Activated effector memory CD4-positive, alpha-beta T cell treated with Interleukin-2 at 50 U/mL for 16 hours (primary cell): ENCODE measurements at regions not wholly inside any gene's neighbourhood (a gene's known extent, or its start where the extent isn't known, plus 50 kb on each side); places are given as distances from the start of the nearest gene placed in this dataset.
"Not testable (repeated sequence)": the region's sequence is repeated elsewhere in the genome, so short reads cannot be mapped to it uniquely, and the experiment has no call there.

Experiments used
- DNase-seq: peaks from one replicate; pipeline ENCODE4 v3.0.0-alpha.2; 2020

GRCh38 chr1:222020553-222020952 is 278.7 kb upstream of the DUSP10 start:
- no peak for DNase-seq

DNA sequence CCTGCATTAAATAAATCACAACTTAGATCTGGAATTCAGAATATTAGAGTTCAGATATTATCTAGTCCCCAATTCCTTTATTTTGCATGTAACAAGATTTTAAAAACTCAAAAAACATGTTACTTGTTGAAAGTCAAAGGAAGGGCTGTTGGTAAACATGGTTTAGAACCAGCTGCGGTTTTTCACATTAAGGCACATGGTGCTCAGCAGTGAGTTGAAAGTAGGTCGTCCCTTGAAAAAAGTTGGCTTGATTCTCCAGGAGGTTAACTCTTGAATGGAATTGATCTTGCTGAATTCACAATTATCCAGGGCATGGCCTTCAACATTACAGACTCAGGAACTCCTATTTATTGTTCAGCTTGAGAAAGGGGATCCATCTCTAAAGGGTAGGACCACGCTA is 277.1 kb upstream of the DUSP10 start:
- no peak for DNase-seq

DNA sequence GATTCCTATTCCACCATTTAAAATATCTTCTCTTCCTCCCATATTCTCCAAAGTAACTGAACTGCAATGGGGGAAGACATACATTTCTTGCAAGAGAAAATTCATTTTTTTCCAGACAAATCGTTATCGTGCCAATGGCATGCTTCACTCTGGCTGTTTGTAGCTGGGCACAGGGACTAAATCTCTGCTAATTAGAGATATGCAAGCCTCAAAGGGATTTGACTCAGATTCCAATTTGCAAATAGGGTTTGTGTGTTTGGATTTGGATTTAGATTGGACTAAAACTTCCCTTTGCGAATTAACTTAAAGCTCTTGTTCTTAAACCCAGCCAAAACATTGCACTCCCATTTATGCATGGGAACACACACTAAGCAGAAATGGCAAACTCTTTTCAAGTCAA is 276.2 kb upstream of the DUSP10 start:
- DNase-seq, result no peak

DNA sequence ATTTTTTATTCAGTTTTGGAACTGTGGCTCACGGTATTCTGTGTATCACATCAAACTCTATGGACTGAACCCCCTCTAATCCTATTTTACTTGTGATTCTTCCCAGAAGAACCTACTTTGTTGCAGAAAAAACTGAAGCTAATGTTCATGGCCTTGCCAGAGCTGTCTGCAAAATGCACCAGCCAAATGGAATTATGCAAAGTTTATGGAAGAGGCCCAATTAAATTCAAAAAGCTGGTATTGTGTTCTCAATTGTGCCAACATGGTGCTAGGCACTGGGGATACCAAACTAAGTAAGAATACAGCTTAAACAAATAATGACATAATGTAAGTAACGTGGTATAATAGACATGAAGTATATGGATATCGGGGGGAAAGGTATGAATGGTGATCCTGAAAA is 273.8 kb upstream of the DUSP10 start:
- no peak for DNase-seq

DNA sequence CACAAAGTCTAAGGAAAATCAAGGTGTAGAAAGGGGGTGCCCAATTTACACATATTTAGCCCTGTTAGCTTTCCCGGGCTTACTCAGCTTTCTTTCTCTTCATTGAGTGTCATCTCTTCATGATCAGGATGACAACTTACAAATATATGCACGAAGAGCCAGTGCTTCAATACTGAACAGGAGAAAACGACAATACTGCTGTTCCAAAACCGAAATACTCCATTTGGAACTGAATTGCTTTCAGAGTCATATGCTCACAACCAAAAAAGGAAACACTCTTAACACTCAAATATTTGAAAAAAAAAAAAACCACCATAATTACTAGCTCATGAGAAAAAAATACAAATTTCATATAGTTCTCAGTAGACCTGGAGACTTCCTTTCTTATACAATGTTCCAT is 272.1 kb upstream of the DUSP10 start:
- no peak for DNase-seq

DNA sequence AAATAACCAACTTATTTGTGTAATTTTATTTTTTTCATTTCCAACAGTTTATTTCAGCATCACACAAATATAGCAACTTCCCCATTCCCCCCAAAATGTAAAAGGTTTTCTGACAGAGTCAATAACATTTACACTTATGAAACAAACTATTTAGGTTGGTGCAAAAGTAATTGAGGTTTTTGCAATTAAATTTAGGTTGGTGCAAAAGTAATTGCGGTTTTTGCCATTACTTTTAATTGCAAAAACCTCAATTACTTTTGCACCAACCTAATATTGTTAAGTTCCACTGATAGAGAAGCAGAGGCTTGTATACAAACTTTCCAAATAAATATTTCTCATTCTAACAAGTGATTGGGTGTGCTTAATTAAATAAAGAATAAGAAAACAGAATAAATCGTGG is 270.9 kb upstream of the DUSP10 start:
- no peak for DNase-seq

DNA sequence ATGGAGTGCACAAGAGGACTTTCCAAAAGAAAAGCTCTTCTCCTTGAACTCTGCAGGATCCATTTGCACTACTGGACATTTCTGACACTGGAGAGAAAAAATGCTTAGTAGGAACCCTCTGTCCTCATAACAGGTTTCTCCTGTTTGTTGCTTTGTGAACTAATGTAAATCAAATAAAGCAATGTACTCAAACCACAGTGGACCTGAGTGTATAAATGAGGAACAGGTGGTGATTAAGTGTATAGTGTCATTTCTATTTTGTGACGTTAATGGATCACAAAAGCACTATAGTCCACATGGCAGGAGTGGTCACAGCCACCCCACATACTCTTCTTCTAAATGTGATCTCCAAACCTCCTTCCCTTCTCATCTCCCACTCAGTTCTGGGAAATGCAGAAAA is 268.4 kb upstream of the DUSP10 start:
- DNase-seq, result no peak

DNA sequence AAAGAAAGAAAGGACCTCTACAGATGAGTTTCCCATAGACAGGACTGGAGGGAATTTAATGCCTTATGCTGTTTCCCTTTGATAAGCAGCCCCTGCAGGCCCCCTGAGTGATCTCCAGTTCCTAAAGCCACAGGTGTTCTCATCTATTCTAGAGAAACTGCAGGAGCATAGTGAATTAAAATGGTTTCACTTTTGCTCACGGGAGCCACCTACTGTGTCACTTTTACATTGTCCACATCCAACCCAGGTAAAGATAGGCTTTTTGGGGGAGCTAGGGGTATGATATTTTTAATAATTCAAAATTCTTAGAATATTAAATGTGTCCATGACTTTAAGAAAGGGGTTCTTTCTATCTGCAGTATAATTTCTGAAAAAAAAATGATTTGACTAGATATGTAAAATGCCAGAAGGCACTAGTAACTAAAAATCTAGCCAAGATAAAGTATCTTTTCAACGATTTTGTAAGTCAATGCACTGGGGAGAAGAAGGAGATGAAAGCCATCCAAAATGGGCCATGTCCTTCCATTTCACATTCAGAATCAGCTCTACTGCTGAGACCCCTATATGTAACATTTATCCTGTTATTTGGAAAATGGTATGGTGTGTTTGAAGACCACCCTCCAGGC is 267.3 kb upstream of the DUSP10 start:
- no peak for DNase-seq

DNA sequence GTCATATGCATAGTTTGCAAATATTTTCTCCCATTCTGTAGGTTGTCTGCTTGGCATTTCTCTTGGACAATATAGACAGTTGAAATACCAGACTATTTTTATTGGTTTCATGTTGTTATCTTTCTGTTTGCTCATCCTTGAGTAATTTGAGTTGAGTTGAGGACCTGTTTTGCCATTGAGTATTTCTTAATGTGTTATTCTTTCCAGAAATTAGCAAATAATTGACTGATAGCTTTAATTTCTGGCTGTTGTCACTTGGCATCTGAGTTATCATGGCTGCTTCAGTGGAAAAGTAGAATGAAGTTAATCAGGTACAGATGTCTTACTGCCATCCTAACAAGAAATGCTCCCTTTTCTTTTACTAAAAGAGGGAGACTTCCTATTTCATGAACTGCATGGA is 264.8 kb upstream of the DUSP10 start:
- DNase-seq, result no peak

GRCh38 chr1:222004784-222005183 is 262.9 kb upstream of the DUSP10 start:
- no peak for DNase-seq

DNA sequence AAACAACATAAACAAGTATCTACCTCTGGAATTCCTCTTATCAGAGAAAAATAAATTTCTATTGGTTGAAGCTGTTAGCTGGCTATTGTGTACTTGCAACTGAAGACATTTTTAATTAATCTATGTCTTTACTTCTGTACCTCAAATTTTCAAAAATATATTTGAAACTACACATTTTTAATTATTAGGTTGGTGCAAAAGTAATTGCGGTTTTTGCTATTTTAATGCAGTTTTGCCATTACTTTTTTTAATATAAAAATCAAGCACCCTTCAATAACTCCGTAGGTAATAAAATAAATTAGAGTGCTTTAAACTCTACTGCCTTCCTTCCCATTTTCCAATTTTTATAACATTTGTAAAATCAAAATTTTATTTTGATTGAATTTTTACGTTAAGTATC is 262.1 kb upstream of the DUSP10 start:
- no peak for DNase-seq

GRCh38 chr1:222002503-222002902 is 260.6 kb upstream of the DUSP10 start:
- DNase-seq, result no peak

- DNase-seq, result no peak
Measured at GRCh38 chr1:222000131-222000530, 258.2 kb upstream of the DUSP10 start.

- no peak for DNase-seq
Measured at GRCh38 chr1:221998781-221999180, 256.9 kb upstream of the DUSP10 start.

- no peak for DNase-seq
Measured at GRCh38 chr1:221998186-221998612, 256.3 kb upstream of the DUSP10 start.

GRCh38 chr1:221997012-221997411 is 255.1 kb upstream of the DUSP10 start:
- DNase-seq, result not testable (repeated sequence)

GRCh38 chr1:221994939-221995338 is 253.1 kb upstream of the DUSP10 start:
- DNase-seq, result no peak

DNA sequence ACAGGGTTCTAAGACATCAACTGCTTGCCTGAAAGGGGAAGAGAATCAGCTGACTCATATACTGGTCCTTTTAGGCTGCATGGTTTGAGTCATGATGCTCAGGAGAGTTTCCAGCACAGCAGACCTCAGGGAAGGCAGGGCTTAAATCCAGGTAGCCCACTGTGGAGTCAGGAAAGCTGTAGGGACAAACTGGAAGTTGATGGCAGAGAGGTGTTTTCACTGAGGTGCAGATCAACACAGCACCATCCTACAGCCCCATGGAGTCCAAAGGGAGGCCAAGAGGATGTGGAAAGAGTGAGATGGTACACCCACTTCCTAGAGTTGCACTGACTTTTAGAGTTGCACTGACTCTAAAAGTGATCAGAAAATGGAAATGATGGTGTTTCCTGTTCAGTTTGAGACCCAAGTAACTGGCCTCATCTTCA is 252.4 kb upstream of the DUSP10 start:
- no peak for DNase-seq

- no peak for DNase-seq
Measured at GRCh38 chr1:221993444-221993948, 251.6 kb upstream of the DUSP10 start.

DNA sequence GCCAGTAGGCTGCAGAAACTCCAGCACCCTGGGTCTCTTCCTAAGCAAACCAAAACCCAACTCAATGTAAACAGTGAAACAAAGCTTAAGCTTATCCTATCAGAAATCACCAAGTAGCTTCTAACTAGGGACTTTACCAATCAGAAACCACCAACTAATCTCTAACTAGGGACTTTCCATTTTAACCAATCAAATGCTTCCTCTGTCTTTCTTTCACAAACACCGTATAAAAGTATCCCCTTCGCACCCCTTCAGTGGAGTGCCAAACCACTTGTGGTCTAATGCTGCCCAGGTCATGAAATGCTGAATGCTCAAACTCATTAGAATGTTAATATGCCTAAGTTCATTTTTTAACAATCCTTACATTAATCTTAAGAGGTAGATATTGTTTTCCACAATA is 250.5 kb upstream of the DUSP10 start:
- no peak for DNase-seq

GRCh38 chr1:221991221-221991620 is 249.3 kb upstream of the DUSP10 start:
- DNase-seq, result no peak

GRCh38 chr1:221989741-221990140 is 247.9 kb upstream of the DUSP10 start:
- DNase-seq, result no peak

- DNase-seq, result no peak
Measured at GRCh38 chr1:221988829-221989228, 246.9 kb upstream of the DUSP10 start.

GRCh38 chr1:221987860-221988520 is 246.1 kb upstream of the DUSP10 start:
- no peak for DNase-seq

DNA sequence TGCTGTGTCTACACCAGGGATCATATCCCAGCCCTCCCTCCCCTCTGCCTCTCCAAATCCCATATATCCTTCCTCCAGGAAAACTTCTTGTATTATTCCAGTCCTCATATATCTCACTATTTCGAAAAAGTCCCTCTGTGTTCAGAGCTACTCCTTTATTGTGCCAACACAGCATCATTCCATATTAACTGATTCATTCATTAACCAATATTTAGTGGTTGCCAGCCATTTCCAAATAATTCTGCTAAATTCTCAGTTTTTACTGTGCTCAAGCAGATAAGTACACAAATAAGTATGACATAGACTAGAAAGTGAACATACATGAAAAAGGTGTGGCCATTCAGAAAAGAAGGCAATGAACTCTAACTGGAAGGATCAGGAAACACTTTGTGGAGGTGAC is 241.6 kb upstream of the DUSP10 start:
- no peak for DNase-seq
